ENCODE measurements at regions not wholly inside any gene's neighbourhood (a gene's known extent, or its start where the extent isn't known, plus 50 kb on each side); places are given as distances from the start of the nearest gene placed in this dataset.

DNA sequence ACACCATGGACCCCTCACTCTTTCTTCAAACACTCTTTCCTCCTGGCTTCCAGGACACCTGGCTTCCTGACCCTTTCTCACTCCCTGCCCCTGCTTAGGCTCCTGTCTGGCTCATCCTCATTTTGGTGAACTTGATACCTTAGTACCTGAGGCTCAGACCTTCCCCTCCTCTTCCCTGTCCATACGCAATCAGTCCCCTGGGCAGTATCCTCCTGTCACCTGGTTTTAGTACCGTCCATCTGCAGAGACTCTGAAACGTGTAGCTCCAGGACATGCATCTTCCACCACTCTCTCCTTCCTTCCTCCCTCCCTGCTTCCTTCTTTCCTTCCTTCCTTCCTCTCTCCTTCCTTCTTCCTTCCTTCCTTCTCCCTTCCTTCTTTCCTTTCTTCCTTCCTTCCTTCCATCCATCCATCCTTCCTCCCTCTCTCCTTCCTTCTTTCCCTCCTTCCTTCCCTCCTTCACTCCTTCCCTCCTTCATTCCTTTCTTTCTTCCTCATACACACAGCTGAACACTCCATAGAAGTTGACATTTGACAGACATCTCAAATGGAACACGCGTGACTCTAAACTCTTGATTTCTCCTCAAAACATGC is 1488.6 kb downstream of the TBC1D22A start:
- no peak overlapping the region for H3K4me3 ChIP-seq (ENCODE audit: low read length)
- TF ChIP-seq, protein P1, sequence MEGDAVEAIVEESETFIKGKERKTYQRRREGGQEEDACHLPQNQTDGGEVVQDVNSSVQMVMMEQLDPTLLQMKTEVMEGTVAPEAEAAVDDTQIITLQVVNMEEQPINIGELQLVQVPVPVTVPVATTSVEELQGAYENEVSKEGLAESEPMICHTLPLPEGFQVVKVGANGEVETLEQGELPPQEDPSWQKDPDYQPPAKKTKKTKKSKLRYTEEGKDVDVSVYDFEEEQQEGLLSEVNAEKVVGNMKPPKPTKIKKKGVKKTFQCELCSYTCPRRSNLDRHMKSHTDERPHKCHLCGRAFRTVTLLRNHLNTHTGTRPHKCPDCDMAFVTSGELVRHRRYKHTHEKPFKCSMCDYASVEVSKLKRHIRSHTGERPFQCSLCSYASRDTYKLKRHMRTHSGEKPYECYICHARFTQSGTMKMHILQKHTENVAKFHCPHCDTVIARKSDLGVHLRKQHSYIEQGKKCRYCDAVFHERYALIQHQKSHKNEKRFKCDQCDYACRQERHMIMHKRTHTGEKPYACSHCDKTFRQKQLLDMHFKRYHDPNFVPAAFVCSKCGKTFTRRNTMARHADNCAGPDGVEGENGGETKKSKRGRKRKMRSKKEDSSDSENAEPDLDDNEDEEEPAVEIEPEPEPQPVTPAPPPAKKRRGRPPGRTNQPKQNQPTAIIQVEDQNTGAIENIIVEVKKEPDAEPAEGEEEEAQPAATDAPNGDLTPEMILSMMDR (IDR thresholded peaks at IDR 0.05; ENCODE audit: insufficient read depth, low read depth, low read length, missing control alignments), result no peak
- no peak for DNase-seq (ENCODE audit: low read depth)

DNA sequence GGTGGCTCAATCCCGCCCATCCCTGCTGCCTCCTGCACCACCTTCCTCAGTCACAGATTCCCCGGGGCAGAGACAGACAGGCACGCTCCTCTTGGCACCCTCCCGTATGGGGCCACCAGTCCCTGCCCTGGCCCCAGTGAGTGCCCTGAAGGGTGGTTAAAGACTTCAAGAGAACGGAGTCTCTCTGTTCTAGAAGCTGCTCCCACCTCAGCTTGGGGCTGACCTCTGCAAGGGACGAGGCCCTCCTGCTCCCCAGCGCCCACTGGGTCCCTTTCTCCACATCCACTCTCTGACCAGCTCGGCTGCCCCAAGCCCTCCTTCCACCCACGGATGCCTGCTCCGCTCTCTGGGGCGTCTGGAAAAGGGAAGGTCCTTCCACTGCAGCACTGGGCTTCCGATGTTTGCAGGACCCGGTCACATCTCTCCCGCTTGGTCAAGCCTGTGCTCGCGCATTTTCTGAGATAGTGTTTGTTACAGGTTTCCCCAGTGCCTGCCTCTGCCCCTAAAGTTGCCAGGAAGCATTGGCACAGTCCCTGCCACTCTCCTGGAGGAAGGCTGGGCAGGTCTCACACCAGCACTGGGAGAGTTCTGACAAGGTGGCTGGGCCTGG is 1487.9 kb downstream of the TBC1D22A start:
- TF ChIP-seq, protein P1 (IDR thresholded peaks at IDR 0.05; ENCODE audit: insufficient read depth, low read depth, low read length, missing control alignments), result no peak
- H3K4me3 ChIP-seq (ENCODE audit: low read length), result no peak overlapping the region
- no peak for DNase-seq (ENCODE audit: low read depth)

DNA sequence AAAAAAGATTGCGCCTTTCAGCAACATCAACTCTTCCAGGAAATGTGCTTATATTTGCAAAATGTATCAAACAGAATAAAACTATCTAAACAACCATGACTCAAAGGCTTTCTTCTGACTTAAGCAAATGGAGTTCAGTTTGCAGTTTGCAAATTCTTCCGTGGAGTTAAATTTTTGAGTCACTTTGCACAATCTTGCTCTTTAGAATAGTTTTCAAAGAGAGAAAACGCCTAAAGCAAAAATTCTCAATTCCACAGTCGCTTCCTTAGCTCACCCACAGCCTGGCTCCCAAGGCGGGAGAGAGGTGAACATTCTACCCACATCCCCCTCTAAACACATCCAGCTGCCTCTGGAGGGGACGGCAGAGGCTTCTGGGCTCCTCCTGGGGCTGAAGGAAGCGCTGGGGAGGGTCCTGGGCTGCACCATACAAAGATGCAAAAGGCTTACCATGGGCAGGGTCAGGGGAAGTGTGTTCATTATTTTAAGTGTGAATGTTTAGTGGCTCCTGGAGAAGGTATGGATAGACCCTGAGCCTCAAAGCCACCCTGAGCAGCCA is 1487.3 kb downstream of the TBC1D22A start:
- no peak for DNase-seq (ENCODE audit: low read depth)
- no peak overlapping the region for H3K4me3 ChIP-seq (ENCODE audit: low read length)
- TF ChIP-seq, protein P1 (IDR thresholded peaks at IDR 0.05; ENCODE audit: insufficient read depth, low read depth, low read length, missing control alignments), result no peak

DNA sequence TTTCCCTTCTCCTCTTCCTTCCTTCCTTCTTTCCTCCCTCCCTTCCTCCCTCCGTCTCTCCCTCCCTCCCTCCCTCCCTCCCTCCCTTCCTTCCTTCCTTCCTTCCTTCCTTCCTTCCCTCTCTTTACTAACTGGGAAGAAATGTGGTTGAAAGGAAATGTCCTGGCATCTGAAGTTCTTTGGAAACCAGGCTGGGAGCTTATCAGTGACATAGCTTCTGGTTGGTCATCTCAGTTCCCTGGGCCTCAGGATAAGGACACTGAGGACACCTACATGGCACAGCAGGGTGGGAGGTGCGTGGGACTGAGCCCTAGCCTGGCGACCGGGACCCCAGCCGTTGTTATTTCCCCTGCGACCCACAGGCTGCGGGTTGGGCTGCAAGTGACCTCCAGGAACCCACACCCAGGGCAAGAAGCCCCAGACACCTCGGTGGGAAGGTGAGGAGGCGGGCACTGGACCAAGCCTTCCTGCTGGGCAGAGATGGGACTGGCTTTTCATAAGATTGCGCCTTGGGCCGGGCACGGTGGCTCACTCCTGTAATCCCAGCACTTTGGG is 1486.5 kb downstream of the TBC1D22A start:
- TF ChIP-seq, protein P1 (IDR thresholded peaks at IDR 0.05; ENCODE audit: insufficient read depth, low read depth, low read length, missing control alignments), result no peak

DNA sequence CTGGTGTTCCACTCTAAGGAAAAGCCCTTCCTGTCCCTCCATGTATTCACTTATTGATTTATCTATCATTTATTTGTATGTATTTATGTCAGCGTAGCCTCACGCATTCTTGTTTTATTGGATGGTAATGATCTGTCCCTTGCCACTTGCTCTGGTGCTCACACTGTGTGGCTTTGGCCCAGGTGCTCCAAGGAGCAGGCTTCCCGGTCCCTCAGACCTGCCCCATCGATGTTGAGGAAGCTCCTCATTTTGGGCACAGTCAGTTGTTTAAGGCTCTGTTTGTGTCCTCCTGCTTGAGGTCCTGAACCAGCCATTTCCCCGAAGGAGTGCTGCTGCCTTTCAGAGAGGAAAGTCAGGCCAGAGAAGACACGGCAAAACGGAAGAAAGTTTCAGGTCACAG is 1485.4 kb downstream of the TBC1D22A start:
- no peak for DNase-seq (ENCODE audit: low read depth)
- no peak overlapping the region for H3K4me3 ChIP-seq (ENCODE audit: low read length)
- TF ChIP-seq, protein P1 (IDR thresholded peaks at IDR 0.05; ENCODE audit: insufficient read depth, low read depth, low read length, missing control alignments), result no peak

More for the DNA sequence above, 1486.5 kb downstream of the TBC1D22A start:
- no peak overlapping the region for H3K4me3 ChIP-seq (ENCODE audit: low read length)
- DNase-seq (ENCODE audit: low read depth), result no peak

DNA sequence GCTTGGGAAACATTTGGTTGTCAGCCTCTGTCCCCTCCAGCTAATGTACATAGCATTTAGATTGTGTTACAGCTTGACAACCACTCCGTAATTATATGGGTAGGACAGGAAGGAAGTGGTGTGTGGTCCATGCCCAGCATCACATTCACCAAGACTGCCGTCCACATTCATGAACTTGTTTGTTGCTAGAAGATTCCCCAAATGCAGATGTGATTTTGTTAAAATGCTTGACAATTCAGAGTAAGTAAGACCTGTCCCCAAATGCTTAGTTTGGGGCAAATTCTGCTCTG is 1482.7 kb downstream of the TBC1D22A start:
- TF ChIP-seq, protein P1 (IDR thresholded peaks at IDR 0.05; ENCODE audit: insufficient read depth, low read depth, low read length, missing control alignments), result no peak
- no peak for DNase-seq (ENCODE audit: low read depth)
- H3K4me3 ChIP-seq (ENCODE audit: low read length), result no peak overlapping the region

Measured in epithelial cell of esophagus (primary cell).